ENCODE measurements at regions not wholly inside any gene's neighbourhood (a gene's known extent, or its start where the extent isn't known, plus 50 kb on each side); places are given as distances from the start of the nearest gene placed in this dataset.

DNA sequence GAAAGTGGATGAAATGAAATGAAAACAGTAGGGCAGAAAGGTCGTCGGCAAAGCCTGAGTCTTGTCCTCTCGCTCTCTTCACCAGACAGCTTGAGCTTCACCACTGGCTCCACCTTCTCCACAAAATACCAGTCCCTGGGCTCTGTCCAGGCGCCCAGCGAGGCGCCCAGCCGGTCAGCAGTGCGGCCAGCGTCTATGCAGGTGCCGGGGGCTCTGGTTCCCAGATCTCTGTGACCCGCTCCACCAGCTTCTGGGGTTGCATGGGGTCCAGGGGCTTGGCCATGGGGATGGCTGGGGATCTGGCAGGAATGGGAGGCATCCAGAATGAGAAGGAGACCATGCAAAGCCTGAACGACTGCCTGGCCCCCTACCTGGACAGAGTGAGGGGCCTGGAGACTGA, 600.5 kb upstream of the ZP4 start:
- no peak for TF ChIP-seq SIN3A (IDR thresholded peaks at IDR 0.05; ENCODE audit: borderline replicate concordance in 2 of 2, control insufficient read depth in 1 of 2, low read depth in 2 of 2, low read length in 2 of 2)
- TF ChIP-seq, protein P1, sequence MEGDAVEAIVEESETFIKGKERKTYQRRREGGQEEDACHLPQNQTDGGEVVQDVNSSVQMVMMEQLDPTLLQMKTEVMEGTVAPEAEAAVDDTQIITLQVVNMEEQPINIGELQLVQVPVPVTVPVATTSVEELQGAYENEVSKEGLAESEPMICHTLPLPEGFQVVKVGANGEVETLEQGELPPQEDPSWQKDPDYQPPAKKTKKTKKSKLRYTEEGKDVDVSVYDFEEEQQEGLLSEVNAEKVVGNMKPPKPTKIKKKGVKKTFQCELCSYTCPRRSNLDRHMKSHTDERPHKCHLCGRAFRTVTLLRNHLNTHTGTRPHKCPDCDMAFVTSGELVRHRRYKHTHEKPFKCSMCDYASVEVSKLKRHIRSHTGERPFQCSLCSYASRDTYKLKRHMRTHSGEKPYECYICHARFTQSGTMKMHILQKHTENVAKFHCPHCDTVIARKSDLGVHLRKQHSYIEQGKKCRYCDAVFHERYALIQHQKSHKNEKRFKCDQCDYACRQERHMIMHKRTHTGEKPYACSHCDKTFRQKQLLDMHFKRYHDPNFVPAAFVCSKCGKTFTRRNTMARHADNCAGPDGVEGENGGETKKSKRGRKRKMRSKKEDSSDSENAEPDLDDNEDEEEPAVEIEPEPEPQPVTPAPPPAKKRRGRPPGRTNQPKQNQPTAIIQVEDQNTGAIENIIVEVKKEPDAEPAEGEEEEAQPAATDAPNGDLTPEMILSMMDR (IDR thresholded peaks at IDR 0.05 in 2 of 3, conservative IDR thresholded peaks at IDR 0.05 in 1 of 3; ENCODE audit: insufficient read depth in 2 of 3, low read depth in 1 of 3, low read length in 3 of 3), result no peak
- TF ChIP-seq ARID2 (IDR thresholded peaks at IDR 0.05), result no peak
- TF ChIP-seq ZNF589 (CRISPR knock-in tag; IDR thresholded peaks at IDR 0.05; ENCODE audit: low read depth), result no peak
- no peak for TF ChIP-seq RNF2 (IDR thresholded peaks at IDR 0.05)

Measured in K562 (cell line).